ENCODE measurements at regions not wholly inside any gene's neighbourhood (a gene's known extent, or its start where the extent isn't known, plus 50 kb on each side); places are given as distances from the start of the nearest gene placed in this dataset.

DNA sequence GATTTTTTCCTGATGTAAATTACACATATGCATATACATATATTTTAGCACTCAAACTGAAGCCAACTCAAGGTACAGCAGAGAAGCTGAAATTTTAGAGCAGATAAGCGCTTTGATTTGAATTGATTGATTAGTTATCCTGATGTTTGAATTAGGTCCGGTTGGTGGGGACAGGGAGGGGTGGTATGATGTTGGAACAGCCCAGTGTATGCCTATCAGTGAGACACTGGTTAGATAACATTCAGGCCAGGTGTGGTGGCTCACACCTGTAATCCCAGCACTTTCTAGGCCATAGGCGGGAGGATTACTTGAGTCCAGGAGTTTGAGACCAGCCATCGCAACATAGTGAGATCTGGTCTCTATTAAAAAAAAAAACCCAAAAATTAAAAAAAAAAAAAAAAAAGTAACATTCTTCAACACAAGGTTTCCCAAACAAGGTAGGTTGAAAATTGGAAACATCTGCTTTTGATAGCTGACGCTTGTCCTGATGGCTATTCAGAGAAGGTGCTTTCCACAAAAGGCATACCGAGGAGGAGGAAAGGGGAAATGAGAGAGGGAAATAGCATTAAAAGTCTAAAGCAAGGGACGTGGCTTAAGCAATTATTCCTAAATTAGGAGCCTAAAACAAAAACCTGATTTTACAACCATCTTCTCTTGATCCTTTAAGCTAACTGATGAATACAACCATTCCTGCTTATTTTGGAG lies 288.4 kb upstream of the JARID2 start:
- no peak for DNase-seq
- no peak for TF ChIP-seq POLR2A (IDR thresholded peaks at IDR 0.05; ENCODE audit: low read length)
- TF ChIP-seq GATA1 (IDR thresholded peaks at IDR 0.05; ENCODE audit: low read depth, low read length): no peak

DNA sequence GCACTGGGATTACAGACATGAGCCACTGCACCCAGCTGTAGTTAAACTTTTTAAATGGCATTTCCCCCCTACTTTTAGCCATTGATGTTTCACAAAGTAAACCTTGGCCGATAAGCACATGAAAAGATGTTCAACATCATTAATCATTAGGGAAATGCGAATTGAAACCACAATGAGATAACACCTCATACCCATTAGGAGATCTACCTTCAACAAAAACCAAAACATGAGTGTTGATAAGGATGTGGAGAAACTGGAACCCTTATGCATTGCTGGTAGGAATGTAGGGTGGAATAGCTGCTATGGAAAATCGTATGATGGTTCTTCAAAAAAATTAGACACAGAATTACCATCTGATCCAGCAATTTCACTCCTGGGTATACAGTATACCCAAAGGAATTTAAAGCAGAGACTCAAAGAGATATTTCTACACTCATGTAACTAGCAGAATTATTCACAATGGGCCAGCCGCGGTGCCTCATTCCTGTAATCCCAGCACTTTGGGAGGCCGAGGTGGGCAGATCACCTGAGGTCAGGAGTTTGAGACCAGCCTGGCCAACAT lies 286.5 kb upstream of the JARID2 start:
- no peak for DNase-seq
- TF ChIP-seq GATA1 (IDR thresholded peaks at IDR 0.05; ENCODE audit: low read depth, low read length): no peak
- no peak for TF ChIP-seq POLR2A (IDR thresholded peaks at IDR 0.05; ENCODE audit: low read length)

DNA sequence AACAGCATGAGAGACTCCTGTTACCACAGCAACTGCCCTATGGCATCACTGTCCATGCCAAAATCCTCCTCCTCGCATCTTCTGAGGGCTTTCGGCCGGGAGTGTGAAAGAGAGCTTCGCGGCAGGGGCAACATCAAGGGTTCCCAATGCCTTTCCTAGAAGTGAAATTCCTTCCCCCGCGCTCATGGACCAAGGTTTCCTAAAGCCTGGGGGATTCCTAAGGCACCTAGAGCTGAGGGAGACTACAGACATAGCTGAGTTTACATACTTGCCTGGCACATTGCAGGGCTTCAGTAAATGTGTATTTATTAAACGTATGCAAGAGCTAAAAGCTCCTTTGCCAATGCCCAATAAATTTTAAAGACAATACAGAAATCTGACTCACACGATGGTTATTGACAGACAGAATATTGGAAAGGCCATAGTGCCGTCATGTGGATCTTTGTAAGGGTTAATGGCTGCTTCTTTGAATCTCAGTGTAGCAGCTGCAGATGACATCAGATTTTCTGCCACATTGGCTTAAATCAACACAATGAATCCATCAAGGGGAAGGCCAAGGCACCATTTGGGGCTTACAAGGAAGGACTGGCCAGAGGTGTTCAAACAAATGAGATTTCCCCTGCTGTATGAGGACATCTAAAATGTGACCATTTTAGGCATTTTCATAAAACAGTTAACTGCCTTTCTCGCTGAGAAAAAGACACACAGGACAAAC lies 281.2 kb upstream of the JARID2 start:
- TF ChIP-seq GATA1 (IDR thresholded peaks at IDR 0.05; ENCODE audit: low read depth, low read length): no peak
- TF ChIP-seq POLR2A (IDR thresholded peaks at IDR 0.05; ENCODE audit: low read length): no peak
- DNase-seq: no peak

DNA sequence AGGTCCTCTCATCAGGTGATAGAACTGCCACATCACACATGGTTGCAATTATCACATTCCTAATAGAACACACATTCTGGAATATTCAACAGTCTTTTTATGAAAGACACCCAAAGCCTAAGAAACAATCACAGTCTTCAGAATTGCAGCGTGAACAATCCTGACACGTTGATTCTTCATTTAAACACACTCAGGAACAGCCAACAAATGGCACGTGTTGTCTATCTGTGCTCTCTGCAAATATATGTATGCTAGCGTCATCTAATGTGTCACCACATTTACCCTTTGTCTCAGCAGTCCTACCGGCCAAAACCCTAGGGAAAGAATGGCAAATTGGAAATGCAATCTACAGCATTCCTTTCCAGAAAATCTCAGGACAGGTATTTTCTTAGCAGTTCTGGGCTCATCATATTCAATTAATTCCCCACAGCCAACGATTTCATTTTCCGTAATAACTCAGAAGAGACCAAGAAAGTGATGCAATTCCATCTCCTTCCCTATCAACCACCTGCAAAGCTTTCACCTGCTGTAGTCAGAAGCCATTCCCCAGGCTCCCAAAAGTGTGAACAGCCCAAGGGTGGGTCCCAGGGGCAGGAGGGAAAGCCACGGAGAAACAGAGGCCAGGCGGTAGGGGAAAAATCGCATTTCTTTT lies 280.3 kb upstream of the JARID2 start:
- no peak for DNase-seq
- no peak for TF ChIP-seq POLR2A (IDR thresholded peaks at IDR 0.05; ENCODE audit: low read length)
- TF ChIP-seq GATA1 (IDR thresholded peaks at IDR 0.05; ENCODE audit: low read depth, low read length): no peak

DNA sequence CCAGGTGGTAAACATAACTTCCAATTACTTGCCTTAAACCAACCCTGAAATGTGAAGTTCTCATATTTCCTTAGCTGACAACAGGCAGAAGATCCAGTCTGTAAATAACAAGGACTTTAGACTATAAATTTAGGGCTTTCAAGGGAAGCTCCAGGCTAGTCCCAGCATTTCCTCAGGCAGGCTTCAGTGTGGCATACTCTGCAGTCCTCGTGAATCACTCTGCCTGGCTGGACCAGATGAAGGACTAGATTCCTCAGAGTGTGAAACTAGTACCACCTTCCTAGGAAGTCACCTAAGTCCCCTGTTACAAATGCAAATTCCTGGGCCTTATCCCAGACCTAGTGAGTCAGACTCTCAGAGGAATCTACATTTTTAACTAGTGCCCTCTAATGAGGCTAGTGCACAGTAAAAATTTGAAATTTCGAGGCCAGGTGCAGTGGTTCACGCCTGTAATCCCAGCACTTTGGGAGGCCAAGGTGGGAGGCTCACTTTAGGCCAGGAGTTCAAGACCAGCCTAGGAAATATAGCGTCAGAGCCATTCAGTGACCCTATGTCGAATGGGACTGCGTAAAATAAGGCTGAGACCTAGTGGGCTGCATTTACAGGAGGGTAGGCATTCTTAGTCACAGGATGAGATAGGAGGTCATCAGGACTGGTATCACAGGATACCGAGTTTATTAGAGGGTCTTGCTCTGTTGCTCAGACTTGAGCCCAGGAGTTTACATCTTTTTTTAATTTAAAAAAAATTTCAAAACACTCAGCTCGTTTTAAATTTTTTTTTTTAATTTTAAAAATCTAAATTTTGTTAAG lies 279.6 kb upstream of the JARID2 start:
- no peak for DNase-seq
- no peak for TF ChIP-seq GATA1 (IDR thresholded peaks at IDR 0.05; ENCODE audit: low read depth, low read length)
- no peak for TF ChIP-seq POLR2A (IDR thresholded peaks at IDR 0.05; ENCODE audit: low read length)

DNA sequence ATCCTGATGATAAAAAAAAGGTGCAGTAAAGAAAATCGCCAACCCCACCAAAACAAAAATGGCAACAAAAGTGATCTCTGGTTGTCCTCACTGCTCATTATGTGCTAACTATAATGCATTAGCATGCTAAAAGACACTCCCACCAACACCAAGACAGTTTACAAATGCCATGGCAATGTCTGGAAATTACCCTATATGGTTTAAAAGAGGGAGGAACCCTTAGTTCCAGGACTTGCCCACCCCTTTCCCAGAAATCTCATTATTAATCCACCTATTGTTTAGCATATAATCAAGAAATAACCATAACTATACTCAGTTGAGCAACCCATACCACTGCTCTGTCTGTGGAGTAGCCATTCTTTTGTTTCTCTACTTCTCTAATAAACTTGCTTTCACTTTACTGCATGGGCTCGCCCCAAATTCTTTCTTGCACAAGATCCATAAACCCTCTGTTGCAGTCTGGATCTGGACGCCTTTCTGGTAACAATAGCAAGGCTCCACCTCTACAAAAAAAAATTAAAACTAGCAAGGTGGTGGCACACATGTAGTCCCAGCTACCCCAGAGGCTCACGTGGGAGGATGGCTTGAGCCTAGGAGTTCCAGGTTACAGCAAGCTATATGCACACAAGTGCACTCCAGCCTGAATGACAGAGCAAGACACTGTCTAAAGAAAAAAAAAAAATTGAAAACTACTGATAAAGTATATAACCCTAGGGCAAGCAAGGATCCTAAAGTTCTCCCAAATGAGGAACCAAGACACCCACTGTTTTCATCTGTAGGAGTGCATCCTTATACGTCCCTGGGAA lies 278.8 kb upstream of the JARID2 start:
- TF ChIP-seq POLR2A (IDR thresholded peaks at IDR 0.05; ENCODE audit: low read length) (no peak), GATA1 (IDR thresholded peaks at IDR 0.05; ENCODE audit: low read depth, low read length) (no peak)

DNA sequence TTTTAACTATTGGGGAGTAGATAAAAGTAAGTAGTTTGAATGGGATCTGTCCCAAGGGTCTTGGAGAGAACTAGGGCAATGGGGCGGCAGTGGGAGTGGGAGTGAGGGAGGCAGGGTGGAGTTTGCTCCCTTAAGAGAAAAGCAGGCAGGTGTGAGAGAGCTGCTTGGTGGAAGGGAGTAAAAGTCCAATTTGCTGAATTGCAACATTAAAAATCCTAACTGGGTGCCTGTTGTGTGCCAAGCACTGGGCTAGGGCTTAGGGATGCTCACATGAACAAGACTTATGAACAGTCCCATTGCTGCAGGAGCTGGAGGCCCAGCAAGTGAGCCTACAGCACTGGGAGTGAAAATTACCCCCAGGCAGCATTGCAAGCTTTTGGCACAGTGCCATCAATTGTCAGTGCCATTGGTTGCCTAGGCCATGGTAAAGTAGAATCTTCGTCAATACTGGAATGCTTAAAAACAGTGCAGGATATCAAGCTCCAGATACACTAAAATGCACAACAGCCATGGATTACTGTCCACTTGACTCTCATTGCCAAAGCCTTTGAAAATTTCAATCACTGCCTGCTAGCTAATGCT lies 277.7 kb upstream of the JARID2 start:
- TF ChIP-seq POLR2A (IDR thresholded peaks at IDR 0.05; ENCODE audit: low read length): no peak
- no peak for TF ChIP-seq GATA1 (IDR thresholded peaks at IDR 0.05; ENCODE audit: low read depth, low read length)
- DNase-seq: peak; percentile 28 to 30

More for the DNA sequence above, 278.8 kb upstream of the JARID2 start:
- DNase-seq: peak; percentile 40 to 43

DNA sequence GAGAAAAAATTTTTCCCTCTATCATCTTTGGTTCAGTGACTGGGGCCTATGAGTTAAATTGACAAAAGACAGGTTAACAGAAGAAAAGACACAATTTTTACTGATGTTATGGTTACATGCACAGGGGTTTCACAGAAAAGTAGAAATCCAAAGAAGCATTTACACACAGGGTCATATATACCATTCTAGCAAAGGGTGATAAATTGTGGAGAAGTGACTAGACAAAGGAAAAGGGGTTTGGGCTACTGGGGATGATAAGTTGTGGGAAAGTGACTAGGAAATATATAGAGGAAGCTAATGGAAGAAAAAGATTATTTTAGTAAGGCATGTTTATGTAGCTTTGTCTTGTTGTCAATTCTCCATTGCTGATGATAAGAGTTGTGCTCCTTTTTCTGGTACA lies 276.7 kb upstream of the JARID2 start:
- peak in 1 of 2 experiments; percentile 14 for DNase-seq
- no peak for TF ChIP-seq POLR2A (IDR thresholded peaks at IDR 0.05; ENCODE audit: low read length)
- no peak for TF ChIP-seq GATA1 (IDR thresholded peaks at IDR 0.05; ENCODE audit: low read depth, low read length)

DNA sequence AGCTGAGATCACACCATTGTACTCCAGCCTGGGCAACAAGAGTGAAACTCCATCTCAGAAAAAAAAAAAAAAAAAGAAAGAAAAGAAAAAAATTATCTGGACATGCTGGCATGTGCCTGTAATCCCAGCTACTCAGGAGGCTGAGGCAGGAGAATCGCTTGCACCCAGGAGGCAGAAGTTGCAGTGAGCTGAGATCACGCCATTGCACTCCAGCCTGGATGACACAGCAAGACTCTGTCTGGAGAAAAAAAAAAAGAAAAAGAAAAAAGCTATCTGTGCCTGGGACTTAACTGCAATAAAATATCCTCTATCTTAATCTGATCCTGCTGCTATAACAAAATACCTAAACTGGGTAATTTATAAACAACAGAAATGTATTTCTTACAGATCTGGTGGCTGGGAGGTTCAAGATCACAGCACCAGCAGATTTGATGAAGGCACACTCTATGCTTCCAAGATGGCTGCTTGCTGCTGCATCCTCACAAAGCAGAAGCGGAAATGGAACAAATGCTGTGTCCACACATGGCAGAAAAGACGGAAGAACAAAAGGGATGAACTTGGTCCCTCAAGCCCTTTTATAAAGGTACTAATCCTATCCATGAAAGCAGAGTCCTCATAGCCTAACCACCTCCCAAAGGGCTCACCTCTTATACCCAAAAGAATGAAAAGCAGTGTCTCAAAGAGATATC lies 273.3 kb upstream of the JARID2 start:
- DNase-seq: peak in 1 of 2 experiments; percentile 49
- no peak for TF ChIP-seq GATA1 (IDR thresholded peaks at IDR 0.05; ENCODE audit: low read depth, low read length)

DNA sequence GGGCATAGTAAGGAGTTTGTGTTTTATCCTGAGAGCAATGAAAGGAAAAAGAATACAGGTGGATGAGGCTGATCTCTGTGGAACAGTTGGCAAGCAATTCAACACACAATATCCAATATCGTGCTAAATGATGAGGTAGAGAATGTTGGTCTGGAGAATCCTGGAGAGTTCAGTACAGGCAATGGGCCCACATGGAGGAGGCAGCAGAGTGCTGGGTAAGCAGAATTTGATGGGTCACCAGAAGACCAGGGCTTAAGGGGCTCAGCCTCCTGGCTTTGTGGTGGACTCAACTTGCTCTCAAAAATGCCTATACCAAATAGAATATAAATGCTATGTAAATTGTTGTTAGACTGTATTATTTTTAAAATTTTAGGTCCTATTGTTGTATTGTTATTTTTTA lies 271.5 kb upstream of the JARID2 start:
- TF ChIP-seq GATA1 (IDR thresholded peaks at IDR 0.05; ENCODE audit: low read depth, low read length) (no peak), POLR2A (IDR thresholded peaks at IDR 0.05; ENCODE audit: low read length) (no peak)
- no peak for DNase-seq

DNA sequence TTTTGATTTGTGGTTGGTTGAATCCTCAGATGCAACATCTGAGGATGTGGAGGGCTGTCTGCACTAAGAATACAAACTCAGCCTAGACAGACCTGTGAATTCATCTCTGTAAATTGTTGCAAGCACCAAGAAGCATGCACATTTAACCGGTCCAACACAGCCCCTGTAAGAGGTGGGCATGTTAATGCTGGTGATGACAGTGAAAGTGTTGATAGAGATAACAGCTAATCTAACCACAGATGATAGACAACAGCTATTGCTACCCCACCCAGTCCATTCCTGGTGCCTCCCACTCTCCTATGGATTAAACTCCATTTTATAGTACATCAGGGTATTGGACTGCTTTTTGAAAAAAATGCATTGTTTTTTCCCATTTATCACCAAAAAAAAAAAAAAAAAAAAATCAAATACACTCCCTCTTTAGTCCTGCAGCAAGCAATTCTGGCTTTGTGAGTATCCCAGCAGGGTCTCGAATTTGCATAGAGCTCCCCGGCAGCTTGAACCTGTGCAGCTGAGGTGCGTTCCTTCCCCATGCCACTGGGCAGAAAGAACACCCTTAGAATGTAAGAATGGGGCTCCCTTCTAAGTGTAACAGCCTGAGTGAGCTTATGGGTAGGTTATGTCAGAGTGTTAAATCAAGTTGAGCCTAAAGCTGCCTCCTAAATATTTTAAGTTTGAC lies 270.9 kb upstream of the JARID2 start:
- TF ChIP-seq POLR2A (IDR thresholded peaks at IDR 0.05; ENCODE audit: low read length) (no peak), GATA1 (IDR thresholded peaks at IDR 0.05; ENCODE audit: low read depth, low read length) (no peak)
- DNase-seq: peak; percentile 36 to 65

All from erythroblast (primary cell).